Thyroid gland (tissue), 4 donors: ENCODE measurements at regions not wholly inside any gene's neighbourhood (a gene's known extent, or its start where the extent isn't known, plus 50 kb on each side); places are given as distances from the start of the nearest gene placed in this dataset.

Experiments
- DNase-seq, 2 donors: peaks; one replicate each; pipeline ENCODE4 v3.0.0-alpha.2; 2019
- H3K27ac ChIP-seq, 3 donors: fragments of 200-600 bp; sonication (generic); 1 replicate in 2 of 3; 2 replicates in 1 of 3; pipeline ENCODE4 v1.5.1; 2016 to 2019; ENCODE audit warnings: mild to moderate bottlenecking in 1 of 3, moderate library complexity in 1 of 3
- H3K27me3 ChIP-seq: fragments of 200-600 bp; sonication (generic); one replicate; pipeline ENCODE4 v1.5.1; 2019
- H3K36me3 ChIP-seq, 2 donors: fragments of 200-600 bp; sonication (generic); one replicate each; pipeline ENCODE4 v1.5.1; 2016 to 2019
- H3K4me1 ChIP-seq, 2 donors: fragments of 200-600 bp; sonication (generic); one replicate each; pipeline ENCODE4 v1.5.1; 2017 to 2019
- H3K4me3 ChIP-seq, 3 donors: fragments of 200-600 bp; sonication (generic); replicated peaks in 1 of 3; 1 replicate in 2 of 3; 2 replicates in 1 of 3; pipeline ENCODE4 v1.5.1; 2016; ENCODE audit warnings: mild to moderate bottlenecking in 1 of 3
- H3K9me3 ChIP-seq: fragments of 200-600 bp; sonication (generic); one replicate; pipeline ENCODE4 v1.5.1; 2017
- POLR2A ChIP-seq, 2 donors: fragments of 450-650 bp; IDR thresholded peaks; one replicate each; pipeline ENCODE4 v1.6.1; 2017; ENCODE audit warnings: antibody characterized with exemption in 2 of 2, mild to moderate bottlenecking in 2 of 2, moderate library complexity in 1 of 2
- WGBS, 2 donors: methylation state at CpG; one replicate each; pipeline ENCODE4 v1.1.5; 2017; 5-methylcytosine and 5-hydroxymethylcytosine counted together
- intact Hi-C: fragments of 100-400 bp; cut with DNase I; formaldehyde crosslinking; loops from one replicate; pipeline ENCODE4 v1.15.1; 2023
- TF ChIP-seq, protein P1 (sequence below), 6 experiments: fragments of 200-600 bp in 3 of 6; fragments of 450-650 bp in 3 of 6; sonication (generic) in 3 of 6; IDR thresholded peaks; one replicate each; pipeline ENCODE4 v1.5.1; 2016 to 2019; ENCODE audit warnings: antibody characterized with exemption in 6 of 6, mild to moderate bottlenecking in 2 of 6, inconsistent platforms in 1 of 6, moderate library complexity in 1 of 6

GRCh38 chr6:50653253-50653652 is 60.1 kb upstream of the TFAP2D start:
- no peaks in the 10 kb centered on the region for H3K9me3 ChIP-seq
- no peak for DNase-seq
- no peak overlapping the region for H3K4me3 ChIP-seq
- H3K36me3 ChIP-seq, result no peaks in the 10 kb centered on the region
- no peak overlapping the region for H3K27ac ChIP-seq
- no peak for TF ChIP-seq POLR2A (IDR thresholded peaks at IDR 0.05)
- TF ChIP-seq, protein P1, sequence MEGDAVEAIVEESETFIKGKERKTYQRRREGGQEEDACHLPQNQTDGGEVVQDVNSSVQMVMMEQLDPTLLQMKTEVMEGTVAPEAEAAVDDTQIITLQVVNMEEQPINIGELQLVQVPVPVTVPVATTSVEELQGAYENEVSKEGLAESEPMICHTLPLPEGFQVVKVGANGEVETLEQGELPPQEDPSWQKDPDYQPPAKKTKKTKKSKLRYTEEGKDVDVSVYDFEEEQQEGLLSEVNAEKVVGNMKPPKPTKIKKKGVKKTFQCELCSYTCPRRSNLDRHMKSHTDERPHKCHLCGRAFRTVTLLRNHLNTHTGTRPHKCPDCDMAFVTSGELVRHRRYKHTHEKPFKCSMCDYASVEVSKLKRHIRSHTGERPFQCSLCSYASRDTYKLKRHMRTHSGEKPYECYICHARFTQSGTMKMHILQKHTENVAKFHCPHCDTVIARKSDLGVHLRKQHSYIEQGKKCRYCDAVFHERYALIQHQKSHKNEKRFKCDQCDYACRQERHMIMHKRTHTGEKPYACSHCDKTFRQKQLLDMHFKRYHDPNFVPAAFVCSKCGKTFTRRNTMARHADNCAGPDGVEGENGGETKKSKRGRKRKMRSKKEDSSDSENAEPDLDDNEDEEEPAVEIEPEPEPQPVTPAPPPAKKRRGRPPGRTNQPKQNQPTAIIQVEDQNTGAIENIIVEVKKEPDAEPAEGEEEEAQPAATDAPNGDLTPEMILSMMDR (IDR thresholded peaks at IDR 0.05), result no peak
- no peaks in the 10 kb centered on the region for H3K4me1 ChIP-seq
- no peaks in the 10 kb centered on the region for H3K27me3 ChIP-seq
- WGBS, 2 donors, result 50 to 53% methylated on average over 3 of the region's 3 CpGs
- intact Hi-C loops, result no loop called here

- WGBS, 2 donors, result 82 to 88% methylated on average over 2 of the region's 2 CpGs
- no peak overlapping the region for H3K4me3 ChIP-seq
- DNase-seq, result no peak
- no peak overlapping the region for H3K27ac ChIP-seq
- no peaks in the 10 kb centered on the region for H3K4me1 ChIP-seq
- no peak for TF ChIP-seq POLR2A (IDR thresholded peaks at IDR 0.05)
- TF ChIP-seq, protein P1 (IDR thresholded peaks at IDR 0.05), result no peak
- H3K27me3 ChIP-seq, result no peaks in the 10 kb centered on the region
- intact Hi-C loops, result no loop called here
- no peaks in the 10 kb centered on the region for H3K9me3 ChIP-seq
- H3K36me3 ChIP-seq, result no peaks in the 10 kb centered on the region
These were observed 59.2 kb upstream of the TFAP2D start for GRCh38 chr6:50654155-50654554.

GRCh38 chr6:50655848-50656453 is 57.4 kb upstream of the TFAP2D start:
- DNase-seq, result no peak
- 43 to 46% methylated on average over 4 of the region's 4 CpGs for WGBS, 2 donors
- no peak overlapping the region for H3K4me3 ChIP-seq
- no peaks in the 10 kb centered on the region for H3K4me1 ChIP-seq
- TF ChIP-seq POLR2A (IDR thresholded peaks at IDR 0.05), result no peak
- TF ChIP-seq, protein P1 (IDR thresholded peaks at IDR 0.05), result peak in 2 of 6 experiments; percentile 16 to 43
- intact Hi-C loops, result no loop called here
- no peaks in the 10 kb centered on the region for H3K9me3 ChIP-seq
- H3K27ac ChIP-seq, result no peak overlapping the region
- H3K36me3 ChIP-seq, result no peaks in the 10 kb centered on the region
- no peaks in the 10 kb centered on the region for H3K27me3 ChIP-seq

DNA sequence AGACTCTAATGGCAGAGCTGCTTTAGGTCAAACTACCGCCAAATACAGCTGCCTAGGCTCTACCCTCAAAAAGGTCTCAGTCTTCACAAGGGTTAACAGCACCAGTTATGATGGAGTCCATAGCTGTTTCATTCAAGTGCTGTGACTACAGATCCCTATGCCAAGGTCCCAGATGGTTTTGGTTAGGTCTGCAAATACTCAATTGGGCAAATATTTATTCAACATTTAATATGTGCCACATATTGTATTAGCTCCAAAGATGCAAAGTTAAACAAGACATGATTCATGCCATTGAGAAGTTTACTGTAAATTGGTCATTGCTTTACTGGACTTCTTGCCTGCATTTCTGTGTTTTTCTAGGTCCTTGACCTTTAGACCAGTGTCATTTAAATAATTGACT is 55.8 kb upstream of the TFAP2D start:
- 58 to 76% methylated on average over 1 of the region's 1 CpG for WGBS, 2 donors
- Histone ChIP-seq H3K27ac (no peak overlapping the region), H3K4me3 (no peak overlapping the region), H3K4me1 (no peaks in the 10 kb centered on the region), H3K27me3 (no peaks in the 10 kb centered on the region), H3K9me3 (no peaks in the 10 kb centered on the region), H3K36me3 (no peaks in the 10 kb centered on the region)
- no peak for TF ChIP-seq POLR2A (IDR thresholded peaks at IDR 0.05)
- TF ChIP-seq, protein P1 (IDR thresholded peaks at IDR 0.05), result no peak
- intact Hi-C loops, result no loop called here
- DNase-seq, result no peak

GRCh38 chr6:50658561-50658960 is 54.8 kb upstream of the TFAP2D start:
- H3K27ac ChIP-seq, result no peak overlapping the region
- H3K4me1 ChIP-seq, result no peaks in the 10 kb centered on the region
- 60 to 61% methylated on average over 2 of the region's 2 CpGs for whole genome bisulfite sequencing, 2 donors
- H3K36me3 ChIP-seq, result no peaks in the 10 kb centered on the region
- no peaks in the 10 kb centered on the region for H3K9me3 ChIP-seq
- H3K27me3 ChIP-seq, result no peaks in the 10 kb centered on the region
- intact Hi-C loops, result no loop called here
- DNase-seq, result no peak
- H3K4me3 ChIP-seq, result no peak overlapping the region
- no peak for TF ChIP-seq POLR2A (IDR thresholded peaks at IDR 0.05)
- TF ChIP-seq, protein P1 (IDR thresholded peaks at IDR 0.05), result no peak
